GM19467 (cell line): ENCODE measurements at regions not wholly inside any gene's neighbourhood (a gene's known extent, or its start where the extent isn't known, plus 50 kb on each side); places are given as distances from the start of the nearest gene placed in this dataset.
"Not testable (repeated sequence)": the region's sequence is repeated elsewhere in the genome, so short reads cannot be mapped to it uniquely, and the experiment has no call there.

Source experiments
- ATAC-seq: cut with Tn5 transposase; IDR thresholded peaks from one replicate; pipeline ENCODE4 v1.9.1; 2021; ENCODE audit warnings: mild to moderate bottlenecking, moderate library complexity; ENCODE audit not compliant: unreplicated experiment

GRCh38 chr14:88929656-88930436 lies 105.4 kb downstream of the TTC8 start:
- no peak for ATAC-seq

- ATAC-seq, result no peak
These were observed 107.1 kb downstream of the TTC8 start for GRCh38 chr14:88931321-88932110.

- no peak for ATAC-seq
These were observed 108.7 kb downstream of the TTC8 start for GRCh38 chr14:88933191-88933590.

- ATAC-seq, result no peak
These were observed 109.9 kb downstream of the TTC8 start for GRCh38 chr14:88934351-88934806.

GRCh38 chr14:88935083-88935482 lies 110.6 kb downstream of the TTC8 start:
- ATAC-seq, result no peak

GRCh38 chr14:88937706-88938105 lies 113.3 kb downstream of the TTC8 start:
- ATAC-seq, result no peak

GRCh38 chr14:88940671-88941070 lies 116.2 kb downstream of the TTC8 start:
- ATAC-seq, result no peak

GRCh38 chr14:88941414-88941813 lies 117.0 kb downstream of the TTC8 start:
- ATAC-seq, result no peak

- no peak for ATAC-seq
These were observed 123.5 kb downstream of the TTC8 start for GRCh38 chr14:88947646-88948598.

GRCh38 chr14:88950069-88950468 lies 125.6 kb downstream of the TTC8 start:
- no peak for ATAC-seq

GRCh38 chr14:88951370-88951769 lies 126.9 kb downstream of the TTC8 start:
- no peak for ATAC-seq

- no peak for ATAC-seq
These were observed 128.4 kb downstream of the TTC8 start for GRCh38 chr14:88952901-88953300.

GRCh38 chr14:88955455-88955854 lies 131.0 kb downstream of the TTC8 start:
- no peak for ATAC-seq

GRCh38 chr14:88960496-88960895 lies 136.0 kb downstream of the TTC8 start:
- ATAC-seq, result no peak

GRCh38 chr14:88961214-88961613 lies 136.8 kb downstream of the TTC8 start:
- ATAC-seq, result no peak

- ATAC-seq, result no peak
These were observed 137.9 kb downstream of the TTC8 start for GRCh38 chr14:88962356-88962755.

- ATAC-seq, result no peak
These were observed 142.8 kb downstream of the TTC8 start for GRCh38 chr14:88967299-88967698.

GRCh38 chr14:88975043-88975830 lies 150.8 kb downstream of the TTC8 start:
- ATAC-seq, result no peak

GRCh38 chr14:88975926-88976325 lies 151.5 kb downstream of the TTC8 start:
- no peak for ATAC-seq

- not testable (repeated sequence) for ATAC-seq
These were observed 156.5 kb downstream of the TTC8 start for GRCh38 chr14:88980907-88981306.
